ENCODE measurements at regions not wholly inside any gene's neighbourhood (a gene's known extent, or its start where the extent isn't known, plus 50 kb on each side); places are given as distances from the start of the nearest gene placed in this dataset.

DNA sequence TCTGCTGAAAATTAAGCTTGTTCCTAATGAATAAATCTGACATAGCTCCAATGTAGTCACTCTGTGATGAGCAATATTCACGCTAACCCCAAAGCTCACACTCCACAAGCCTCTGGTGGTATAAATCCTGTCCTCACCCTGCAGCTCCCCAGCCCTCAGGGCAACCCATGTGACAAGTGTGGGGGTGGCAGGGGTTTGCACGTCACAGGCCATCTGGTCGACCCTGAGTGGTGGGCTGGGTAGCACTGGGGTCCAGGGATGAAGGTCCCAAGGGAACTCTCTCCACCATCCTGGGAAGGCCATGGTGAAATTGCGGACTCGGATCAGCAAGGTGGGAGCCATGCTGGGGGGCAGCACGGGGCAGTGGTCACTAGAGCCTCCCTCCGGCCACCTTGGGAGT lies 100.0 kb upstream of the SOX1 start:
- Mint-ChIP-seq H3K27ac (no peak overlapping the region), H3K27me3 (ENCODE audit: low read depth, poor library complexity) (peaks cover 44% of the 10 kb centered on the region), H3K4me1 (peaks cover 6% of the 10 kb centered on the region), H3K36me3 (ENCODE audit: low read depth) (no peaks in the 10 kb centered on the region), H3K4me3 (no peak overlapping the region), H3K9me3 (peaks cover 4% of the 10 kb centered on the region)
- no peak for DNase-seq
- TF ChIP-seq, protein P1, sequence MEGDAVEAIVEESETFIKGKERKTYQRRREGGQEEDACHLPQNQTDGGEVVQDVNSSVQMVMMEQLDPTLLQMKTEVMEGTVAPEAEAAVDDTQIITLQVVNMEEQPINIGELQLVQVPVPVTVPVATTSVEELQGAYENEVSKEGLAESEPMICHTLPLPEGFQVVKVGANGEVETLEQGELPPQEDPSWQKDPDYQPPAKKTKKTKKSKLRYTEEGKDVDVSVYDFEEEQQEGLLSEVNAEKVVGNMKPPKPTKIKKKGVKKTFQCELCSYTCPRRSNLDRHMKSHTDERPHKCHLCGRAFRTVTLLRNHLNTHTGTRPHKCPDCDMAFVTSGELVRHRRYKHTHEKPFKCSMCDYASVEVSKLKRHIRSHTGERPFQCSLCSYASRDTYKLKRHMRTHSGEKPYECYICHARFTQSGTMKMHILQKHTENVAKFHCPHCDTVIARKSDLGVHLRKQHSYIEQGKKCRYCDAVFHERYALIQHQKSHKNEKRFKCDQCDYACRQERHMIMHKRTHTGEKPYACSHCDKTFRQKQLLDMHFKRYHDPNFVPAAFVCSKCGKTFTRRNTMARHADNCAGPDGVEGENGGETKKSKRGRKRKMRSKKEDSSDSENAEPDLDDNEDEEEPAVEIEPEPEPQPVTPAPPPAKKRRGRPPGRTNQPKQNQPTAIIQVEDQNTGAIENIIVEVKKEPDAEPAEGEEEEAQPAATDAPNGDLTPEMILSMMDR (IDR thresholded peaks at IDR 0.05), result no peak

DNA sequence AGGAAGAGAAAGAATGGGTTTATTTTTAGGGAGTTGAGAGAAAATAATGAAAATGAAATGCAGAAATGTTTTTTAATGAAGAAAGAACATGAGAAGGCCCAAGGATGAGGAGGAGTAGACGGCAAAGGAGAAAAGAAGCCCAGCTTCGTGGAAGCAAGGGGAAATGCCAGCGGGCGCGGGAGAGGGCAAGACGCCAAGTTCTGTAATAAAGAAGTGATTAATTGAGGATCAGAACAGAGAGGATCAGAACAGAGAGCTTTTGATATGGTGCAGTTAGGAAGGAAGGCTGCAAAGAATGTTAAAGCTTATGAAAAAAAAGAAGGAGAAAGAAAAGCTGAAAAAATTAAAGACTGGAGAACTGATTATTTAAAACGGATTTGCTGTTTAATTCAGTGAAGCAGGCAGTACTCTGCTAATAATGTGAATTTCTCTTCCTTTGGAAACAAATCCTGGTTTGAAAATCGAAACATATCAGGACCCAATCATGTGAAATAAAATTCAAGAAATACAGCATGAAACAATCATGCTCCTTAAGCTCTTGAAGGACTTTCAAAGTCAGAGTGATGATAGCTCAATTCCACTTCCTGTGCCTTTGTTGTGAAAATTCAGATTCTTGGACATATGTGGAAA lies 99.3 kb upstream of the SOX1 start:
- no peaks in the 10 kb centered on the region for H3K36me3 Mint-ChIP-seq (ENCODE audit: low read depth)
- H3K4me1 Mint-ChIP-seq, result peaks cover 13% of the 10 kb centered on the region
- TF ChIP-seq, protein P1 (IDR thresholded peaks at IDR 0.05), result no peak
- H3K27ac Mint-ChIP-seq, result no peak overlapping the region
- DNase-seq, result no peak
- peaks cover 47% of the 10 kb centered on the region for H3K27me3 Mint-ChIP-seq (ENCODE audit: low read depth, poor library complexity)
- H3K4me3 Mint-ChIP-seq, result no peak overlapping the region
- H3K9me3 Mint-ChIP-seq, result peaks cover 4% of the 10 kb centered on the region

DNA sequence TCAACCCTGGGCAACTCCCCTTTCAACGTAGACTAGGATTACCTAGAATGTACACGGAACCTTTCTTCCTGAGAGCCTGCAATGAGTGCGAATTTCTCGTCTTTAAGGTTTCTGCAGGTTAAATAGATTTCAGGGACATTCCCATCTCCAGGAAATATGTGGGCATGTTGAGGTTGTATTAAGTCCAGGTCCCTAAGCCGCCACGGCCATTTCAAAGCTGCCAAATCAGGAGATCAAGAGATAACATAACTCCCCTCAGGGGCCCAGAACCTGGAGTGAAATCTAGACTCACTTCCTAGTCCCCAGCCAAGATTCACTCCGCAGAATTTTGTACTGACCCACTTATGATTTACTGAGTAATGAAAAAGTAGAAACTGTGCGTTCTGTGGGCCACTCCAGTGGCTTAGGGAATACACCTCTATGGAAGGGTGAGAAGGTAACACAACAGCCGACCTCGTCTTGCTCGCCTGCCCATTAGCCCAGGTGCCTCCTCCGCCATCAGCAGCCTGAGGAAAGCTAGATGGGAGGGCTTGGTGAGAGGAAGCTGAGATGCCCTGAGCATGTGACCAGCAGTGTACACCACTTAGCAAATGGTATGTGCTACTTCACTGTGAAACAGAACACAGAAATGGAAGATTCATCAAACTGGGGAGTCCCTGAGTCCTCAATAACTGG lies 98.5 kb upstream of the SOX1 start:
- H3K27me3 Mint-ChIP-seq (ENCODE audit: low read depth, poor library complexity), result peaks cover 51% of the 10 kb centered on the region

DNA sequence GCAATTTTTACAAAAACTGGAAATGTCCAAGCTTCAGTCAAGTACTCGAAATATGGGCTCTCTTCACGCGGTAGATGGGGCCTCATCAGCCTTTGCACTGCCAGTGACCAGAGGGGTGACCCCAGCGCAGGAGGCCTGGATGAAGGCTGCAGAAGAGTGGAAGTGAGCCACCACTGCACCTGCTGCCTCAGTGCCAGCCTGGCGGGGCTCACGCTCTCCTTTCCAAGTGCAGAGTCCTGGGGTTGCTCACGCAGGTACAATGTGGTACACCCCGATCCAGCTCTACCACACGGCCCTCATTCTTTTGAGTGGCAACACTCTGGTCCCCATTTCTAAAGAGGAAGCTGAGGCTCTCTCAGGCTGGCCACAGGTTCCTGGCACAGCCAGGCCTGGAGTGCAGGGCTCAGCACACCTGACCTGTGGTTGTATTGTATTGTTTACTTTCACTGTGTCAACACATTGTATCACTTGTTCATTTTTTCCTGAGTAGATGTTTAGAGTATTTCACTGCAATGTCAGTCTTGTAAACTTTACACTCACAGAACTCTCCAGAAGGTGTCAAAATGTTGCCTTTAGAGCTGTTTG lies 97.3 kb upstream of the SOX1 start:
- Mint-ChIP-seq H3K4me1 (peaks cover 33% of the 10 kb centered on the region), H3K27me3 (ENCODE audit: low read depth, poor library complexity) (peaks cover 62% of the 10 kb centered on the region), H3K9me3 (peaks cover 5% of the 10 kb centered on the region), H3K4me3 (no peak overlapping the region), H3K27ac (no peak overlapping the region), H3K36me3 (ENCODE audit: low read depth) (no peaks in the 10 kb centered on the region)
- TF ChIP-seq, protein P1 (IDR thresholded peaks at IDR 0.05), result no peak
- DNase-seq, result no peak

More for the DNA sequence above, 98.5 kb upstream of the SOX1 start:
- H3K27ac Mint-ChIP-seq, result no peak overlapping the region
- H3K36me3 Mint-ChIP-seq (ENCODE audit: low read depth), result no peaks in the 10 kb centered on the region
- TF ChIP-seq, protein P1 (IDR thresholded peaks at IDR 0.05), result no peak
- peaks cover 4% of the 10 kb centered on the region for H3K9me3 Mint-ChIP-seq
- no peak for DNase-seq
- H3K4me1 Mint-ChIP-seq, result peaks cover 21% of the 10 kb centered on the region
- no peak overlapping the region for H3K4me3 Mint-ChIP-seq

DNA sequence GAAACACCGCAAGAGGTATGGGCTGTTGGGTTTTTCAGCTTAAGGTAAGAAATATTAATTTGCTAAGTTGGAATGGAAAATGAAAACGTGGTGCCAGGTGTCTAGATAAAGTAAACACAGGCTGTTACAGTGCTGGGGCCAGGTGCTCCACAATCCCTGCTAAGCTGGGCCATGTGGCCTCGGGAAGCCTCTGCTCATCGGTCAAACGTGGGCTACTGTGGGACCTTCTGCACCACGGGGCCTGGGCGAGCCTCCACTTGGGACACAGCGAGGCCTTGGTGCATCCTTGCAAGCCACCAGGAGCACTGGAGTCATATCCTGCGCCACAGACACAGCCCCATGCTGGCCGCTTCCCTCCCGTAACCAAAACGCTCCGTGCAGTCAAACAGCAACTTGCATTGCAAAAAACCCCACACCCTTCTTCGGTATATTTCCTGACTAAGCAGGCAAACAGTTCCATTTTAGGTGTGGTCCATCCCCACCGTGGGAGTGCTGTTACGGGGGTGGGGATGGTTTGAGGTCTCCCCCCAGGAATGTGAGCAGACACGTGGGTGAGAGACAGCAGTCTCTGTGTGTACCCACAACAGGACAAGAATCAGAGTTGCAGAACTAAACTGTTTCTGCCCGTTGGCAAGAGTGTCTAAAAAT lies 96.3 kb upstream of the SOX1 start:
- Mint-ChIP-seq H3K4me1 (peaks cover 33% of the 10 kb centered on the region), H3K27me3 (ENCODE audit: low read depth, poor library complexity) (peaks cover 67% of the 10 kb centered on the region), H3K36me3 (ENCODE audit: low read depth) (no peaks in the 10 kb centered on the region), H3K27ac (no peak overlapping the region), H3K9me3 (peaks cover 9% of the 10 kb centered on the region), H3K4me3 (no peak overlapping the region)
- TF ChIP-seq, protein P1 (IDR thresholded peaks at IDR 0.05), result no peak
- no peak for DNase-seq
